Adrenal gland (tissue), 5 donors: ENCODE measurements at regions not wholly inside any gene's neighbourhood (a gene's known extent, or its start where the extent isn't known, plus 50 kb on each side); places are given as distances from the start of the nearest gene placed in this dataset.

Experiments
- POLR2A ChIP-seq, 2 donors: fragments of 450-650 bp; IDR thresholded peaks; one replicate each; pipeline ENCODE4 v1.6.1; 2017; ENCODE audit warnings: antibody characterized with exemption in 2 of 2, mild to moderate bottlenecking in 2 of 2, moderate library complexity in 1 of 2
- TF ChIP-seq, protein P1 (sequence below), 6 experiments: fragments of 450-650 bp in 4 of 6; fragments of 200-600 bp in 2 of 6; sonication (generic) in 1 of 6; IDR thresholded peaks; 1 replicate in 5 of 6; 2 replicates in 1 of 6; pipeline versions ENCODE4 v1.5.1 to v1.8.0; 2016 to 2021; ENCODE audit warnings: antibody characterized with exemption in 6 of 6, mild to moderate bottlenecking in 2 of 6, moderate library complexity in 1 of 6
- donor health status: DM: no; HTN: no; CAD: no.

DNA sequence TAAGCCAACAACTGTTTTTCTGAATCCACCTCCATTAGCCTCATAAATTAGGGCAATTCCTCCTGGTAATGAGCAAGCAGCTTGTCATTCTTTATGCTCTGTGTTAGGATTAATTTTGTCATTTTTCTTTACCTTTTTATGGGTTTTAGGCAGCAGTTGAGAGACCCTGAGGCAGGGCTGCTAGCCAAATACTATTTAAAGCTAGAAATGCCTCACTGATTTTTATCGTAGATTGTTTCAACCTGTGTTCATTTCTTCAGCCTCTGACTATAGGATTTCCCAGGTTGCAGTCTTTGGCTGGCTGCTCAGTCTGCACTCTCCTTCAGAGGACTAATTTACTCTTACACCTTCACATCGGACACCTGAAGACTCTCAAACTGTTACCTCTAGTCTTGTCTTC, 61.9 kb upstream of the RABGAP1L start:
- TF ChIP-seq POLR2A (IDR thresholded peaks at IDR 0.05): no peak
- TF ChIP-seq, protein P1, sequence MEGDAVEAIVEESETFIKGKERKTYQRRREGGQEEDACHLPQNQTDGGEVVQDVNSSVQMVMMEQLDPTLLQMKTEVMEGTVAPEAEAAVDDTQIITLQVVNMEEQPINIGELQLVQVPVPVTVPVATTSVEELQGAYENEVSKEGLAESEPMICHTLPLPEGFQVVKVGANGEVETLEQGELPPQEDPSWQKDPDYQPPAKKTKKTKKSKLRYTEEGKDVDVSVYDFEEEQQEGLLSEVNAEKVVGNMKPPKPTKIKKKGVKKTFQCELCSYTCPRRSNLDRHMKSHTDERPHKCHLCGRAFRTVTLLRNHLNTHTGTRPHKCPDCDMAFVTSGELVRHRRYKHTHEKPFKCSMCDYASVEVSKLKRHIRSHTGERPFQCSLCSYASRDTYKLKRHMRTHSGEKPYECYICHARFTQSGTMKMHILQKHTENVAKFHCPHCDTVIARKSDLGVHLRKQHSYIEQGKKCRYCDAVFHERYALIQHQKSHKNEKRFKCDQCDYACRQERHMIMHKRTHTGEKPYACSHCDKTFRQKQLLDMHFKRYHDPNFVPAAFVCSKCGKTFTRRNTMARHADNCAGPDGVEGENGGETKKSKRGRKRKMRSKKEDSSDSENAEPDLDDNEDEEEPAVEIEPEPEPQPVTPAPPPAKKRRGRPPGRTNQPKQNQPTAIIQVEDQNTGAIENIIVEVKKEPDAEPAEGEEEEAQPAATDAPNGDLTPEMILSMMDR (IDR thresholded peaks at IDR 0.05): no peak
